ENCODE measurements at regions not wholly inside any gene's neighbourhood (a gene's known extent, or its start where the extent isn't known, plus 50 kb on each side); places are given as distances from the start of the nearest gene placed in this dataset.

DNA sequence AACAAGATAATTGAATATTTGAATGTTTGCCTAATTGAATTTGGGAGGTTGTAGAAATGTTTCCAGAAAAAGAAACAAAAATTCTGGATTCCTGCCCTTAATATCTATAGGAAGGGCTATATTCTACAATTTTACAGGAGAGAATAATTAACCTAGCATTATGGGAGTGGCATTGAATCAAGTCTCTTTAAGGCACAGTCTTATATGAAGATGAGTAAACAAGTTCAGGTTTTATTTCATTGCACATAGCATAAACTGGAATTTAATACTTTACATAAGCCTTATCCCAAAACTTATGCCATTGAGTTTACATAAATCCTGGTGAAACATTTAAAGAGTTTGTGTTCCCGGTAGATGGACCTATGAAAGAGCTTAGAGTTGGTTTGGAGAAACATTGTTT lies 138.1 kb upstream of the ADAMTSL1 start:
- TF ChIP-seq, protein P1, sequence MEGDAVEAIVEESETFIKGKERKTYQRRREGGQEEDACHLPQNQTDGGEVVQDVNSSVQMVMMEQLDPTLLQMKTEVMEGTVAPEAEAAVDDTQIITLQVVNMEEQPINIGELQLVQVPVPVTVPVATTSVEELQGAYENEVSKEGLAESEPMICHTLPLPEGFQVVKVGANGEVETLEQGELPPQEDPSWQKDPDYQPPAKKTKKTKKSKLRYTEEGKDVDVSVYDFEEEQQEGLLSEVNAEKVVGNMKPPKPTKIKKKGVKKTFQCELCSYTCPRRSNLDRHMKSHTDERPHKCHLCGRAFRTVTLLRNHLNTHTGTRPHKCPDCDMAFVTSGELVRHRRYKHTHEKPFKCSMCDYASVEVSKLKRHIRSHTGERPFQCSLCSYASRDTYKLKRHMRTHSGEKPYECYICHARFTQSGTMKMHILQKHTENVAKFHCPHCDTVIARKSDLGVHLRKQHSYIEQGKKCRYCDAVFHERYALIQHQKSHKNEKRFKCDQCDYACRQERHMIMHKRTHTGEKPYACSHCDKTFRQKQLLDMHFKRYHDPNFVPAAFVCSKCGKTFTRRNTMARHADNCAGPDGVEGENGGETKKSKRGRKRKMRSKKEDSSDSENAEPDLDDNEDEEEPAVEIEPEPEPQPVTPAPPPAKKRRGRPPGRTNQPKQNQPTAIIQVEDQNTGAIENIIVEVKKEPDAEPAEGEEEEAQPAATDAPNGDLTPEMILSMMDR (IDR thresholded peaks at IDR 0.05; ENCODE audit: low read length): no peak
- no peak for TF ChIP-seq EZH2 (optimal IDR thresholded peaks at IDR 0.05; ENCODE audit: low read depth, low read length)

Data from MM.1S (cell line).